IMR-90 (cell line): ENCODE measurements at regions not wholly inside any gene's neighbourhood (a gene's known extent, or its start where the extent isn't known, plus 50 kb on each side); places are given as distances from the start of the nearest gene placed in this dataset.

ENCODE experiments used
- BHLHE40 ChIP-seq: fragments of 150-350 bp; IDR thresholded peaks from 2 replicates; pipeline ENCODE4 v1.6.1; 2016; ENCODE audit warnings: mild to moderate bottlenecking, low read depth, low read length
- CTCF ChIP-seq: conservative IDR thresholded peaks from 2 replicates; pipeline ENCODE4 v1.5.1; 2012; ENCODE audit warnings: mild to moderate bottlenecking, low read depth, low read length, improper control_type of control experiment
- ELK1 ChIP-seq: fragments of 150-350 bp; IDR thresholded peaks from 2 replicates; pipeline ENCODE4 v1.6.1; 2016; ENCODE audit warnings: low read depth, mild to moderate bottlenecking, low read length, moderate library complexity, borderline replicate concordance
- FOS ChIP-seq: fragments of 150-350 bp; IDR thresholded peaks from 2 replicates; pipeline ENCODE4 v1.6.1; 2016; ENCODE audit warnings: low read depth, low read length
- MAFK ChIP-seq: IDR thresholded peaks from 2 replicates; pipeline ENCODE4 v1.6.1; 2012; ENCODE audit warnings: low read depth, low read length, improper control_type of control experiment
- POLR2A ChIP-seq: IDR thresholded peaks from 2 replicates; pipeline ENCODE4 v1.6.1; 2012; ENCODE audit warnings: mild to moderate bottlenecking, low read depth, low read length
- RCOR1 ChIP-seq: IDR thresholded peaks from 2 replicates; pipeline ENCODE4 v1.6.1; 2012; ENCODE audit warnings: mild to moderate bottlenecking, low read length, improper control_type of control experiment; ENCODE audit not compliant: insufficient replicate concordance
- RFX5 ChIP-seq: IDR thresholded peaks from 2 replicates; pipeline ENCODE4 v1.8.0; 2012; ENCODE audit warnings: low read depth, mild to moderate bottlenecking, low read length, moderate library complexity
- USF2 ChIP-seq: fragments of 150-350 bp; IDR thresholded peaks from 2 replicates; pipeline ENCODE4 v1.6.1; 2017; ENCODE audit warnings: mild to moderate bottlenecking, antibody characterized with exemption, low read length, low read depth

GRCh38 chr5:2946315-2946714 lies 194.8 kb upstream of the IRX2 start:
- TF ChIP-seq CTCF, result no peak
- TF ChIP-seq BHLHE40, result no peak
- TF ChIP-seq USF2, result no peak
- no peak for TF ChIP-seq POLR2A
- no peak for TF ChIP-seq FOS
- no peak for TF ChIP-seq RFX5
- TF ChIP-seq MAFK, result no peak
- TF ChIP-seq RCOR1, result no peak
- TF ChIP-seq ELK1, result no peak
